ENCODE measurements at regions not wholly inside any gene's neighbourhood (a gene's known extent, or its start where the extent isn't known, plus 50 kb on each side); places are given as distances from the start of the nearest gene placed in this dataset.

DNA sequence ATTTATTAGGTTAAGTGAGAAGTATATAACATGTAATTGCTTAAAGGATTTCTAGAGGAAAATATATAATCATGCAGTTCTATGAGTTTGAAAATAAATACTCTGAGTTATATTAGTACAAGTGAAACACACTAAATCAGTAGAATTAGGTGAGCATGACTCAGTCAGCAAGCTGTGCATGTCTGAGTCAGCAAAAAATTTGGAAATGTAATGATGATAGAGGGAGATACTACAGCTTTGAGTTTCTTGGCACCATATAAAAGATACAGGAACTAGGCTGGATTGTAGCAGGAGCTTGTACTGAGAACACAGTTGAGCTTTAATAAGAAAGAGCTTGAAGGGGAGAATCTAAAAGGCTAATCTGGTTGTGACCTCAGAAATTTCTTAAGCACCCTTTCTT lies 1224.6 kb downstream of the CDH8 start:
- no peaks in the 10 kb centered on the region for H3K36me3 ChIP-seq
- H3K27me3 ChIP-seq, result no peaks in the 10 kb centered on the region
- H3K4me1 ChIP-seq, result no peaks in the 10 kb centered on the region
- peaks cover 0 to 4% of the 10 kb centered on the region in 2 donors for H3K9me3 ChIP-seq
- no peak for DNase-seq
- H3K27ac ChIP-seq, result no peak overlapping the region
- TF ChIP-seq POLR2AphosphoS5 (IDR thresholded peaks at IDR 0.05) (no peak), POLR2A (IDR thresholded peaks at IDR 0.05) (no peak), EP300 (IDR thresholded peaks at IDR 0.05; ENCODE audit: low read depth) (no peak)
- TF ChIP-seq, protein P1, sequence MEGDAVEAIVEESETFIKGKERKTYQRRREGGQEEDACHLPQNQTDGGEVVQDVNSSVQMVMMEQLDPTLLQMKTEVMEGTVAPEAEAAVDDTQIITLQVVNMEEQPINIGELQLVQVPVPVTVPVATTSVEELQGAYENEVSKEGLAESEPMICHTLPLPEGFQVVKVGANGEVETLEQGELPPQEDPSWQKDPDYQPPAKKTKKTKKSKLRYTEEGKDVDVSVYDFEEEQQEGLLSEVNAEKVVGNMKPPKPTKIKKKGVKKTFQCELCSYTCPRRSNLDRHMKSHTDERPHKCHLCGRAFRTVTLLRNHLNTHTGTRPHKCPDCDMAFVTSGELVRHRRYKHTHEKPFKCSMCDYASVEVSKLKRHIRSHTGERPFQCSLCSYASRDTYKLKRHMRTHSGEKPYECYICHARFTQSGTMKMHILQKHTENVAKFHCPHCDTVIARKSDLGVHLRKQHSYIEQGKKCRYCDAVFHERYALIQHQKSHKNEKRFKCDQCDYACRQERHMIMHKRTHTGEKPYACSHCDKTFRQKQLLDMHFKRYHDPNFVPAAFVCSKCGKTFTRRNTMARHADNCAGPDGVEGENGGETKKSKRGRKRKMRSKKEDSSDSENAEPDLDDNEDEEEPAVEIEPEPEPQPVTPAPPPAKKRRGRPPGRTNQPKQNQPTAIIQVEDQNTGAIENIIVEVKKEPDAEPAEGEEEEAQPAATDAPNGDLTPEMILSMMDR (IDR thresholded peaks at IDR 0.05), result no peak
- intact Hi-C loops (cut with DNase I; ENCODE audit: low total_unique reads) (no loop called here), in situ Hi-C loops (cut with MboI; ENCODE audit: low pct_ligation_motif_present in 1 of 4, low pct_unique_long_range_greater_than_20kb in 1 of 4, low sequenced_read_pairs in 3 of 4) (no loop called here)
- H3K4me3 ChIP-seq, result no peak overlapping the region

DNA sequence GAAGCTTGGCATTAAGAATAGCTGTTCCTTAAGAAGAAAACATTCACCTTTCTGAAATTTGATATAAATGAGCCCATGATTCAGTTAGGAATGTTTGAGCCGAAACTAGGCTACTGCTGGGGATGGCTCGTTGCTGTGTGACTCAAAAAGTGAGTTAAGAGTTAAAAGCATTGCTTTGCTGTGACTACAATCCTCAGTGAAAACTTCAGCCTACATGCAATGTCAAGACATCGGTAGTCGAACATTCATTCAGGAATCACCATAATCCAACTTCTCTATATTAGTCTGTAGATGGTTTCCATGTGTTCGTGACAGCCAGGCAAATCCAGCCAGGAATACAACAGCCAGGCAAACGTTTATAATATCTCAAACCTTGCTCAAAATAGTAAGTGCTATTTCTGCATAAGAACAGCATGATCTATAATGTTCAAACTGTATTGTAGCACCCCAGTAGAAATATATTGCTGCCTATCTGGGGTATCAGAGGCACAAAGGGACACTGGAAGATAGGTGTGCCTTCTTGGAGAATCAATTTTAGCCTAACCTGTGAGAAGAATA lies 1225.1 kb downstream of the CDH8 start:
- peaks cover 0 to 4% of the 10 kb centered on the region in 2 donors for H3K9me3 ChIP-seq
- H3K36me3 ChIP-seq, result no peaks in the 10 kb centered on the region
- intact Hi-C loops (cut with DNase I; ENCODE audit: low total_unique reads), result no loop called here
- DNase-seq, result no peak
- TF ChIP-seq EP300 (IDR thresholded peaks at IDR 0.05; ENCODE audit: low read depth) (no peak), POLR2A (IDR thresholded peaks at IDR 0.05) (no peak), POLR2AphosphoS5 (IDR thresholded peaks at IDR 0.05) (no peak)
- TF ChIP-seq, protein P1 (IDR thresholded peaks at IDR 0.05), result no peak
- WGBS, 2 donors (ENCODE audit: low coverage in 1 of 2), result 58% methylated on average over 5 to 6 of the region's 6 CpGs
- no peaks in the 10 kb centered on the region for H3K27me3 ChIP-seq
- no peak overlapping the region for H3K27ac ChIP-seq
- in situ Hi-C loops (cut with MboI; ENCODE audit: low pct_ligation_motif_present in 1 of 4, low pct_unique_long_range_greater_than_20kb in 1 of 4, low sequenced_read_pairs in 3 of 4), result no loop called here
- H3K4me3 ChIP-seq, result no peak overlapping the region
- H3K4me1 ChIP-seq, result no peaks in the 10 kb centered on the region

DNA sequence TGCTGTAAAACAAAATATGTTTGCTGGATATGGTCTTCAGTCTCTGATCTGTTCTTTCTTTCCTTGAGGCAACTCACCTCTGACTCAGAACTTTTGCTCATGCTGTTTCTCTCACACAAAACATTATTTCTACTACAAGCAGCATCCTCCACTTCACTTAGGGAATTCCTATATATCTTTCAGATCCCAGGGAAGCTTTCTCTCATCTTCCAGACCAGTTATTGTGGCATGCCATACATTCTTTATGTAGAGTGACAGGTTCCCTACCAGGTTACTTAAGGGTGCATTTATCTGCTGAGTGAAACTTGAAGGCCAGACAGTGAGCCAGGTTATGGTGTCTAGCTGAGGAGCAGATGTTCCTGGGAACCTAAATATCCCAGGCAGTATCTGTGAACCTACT lies 1226.0 kb downstream of the CDH8 start:
- H3K27me3 ChIP-seq, result no peaks in the 10 kb centered on the region

DNA sequence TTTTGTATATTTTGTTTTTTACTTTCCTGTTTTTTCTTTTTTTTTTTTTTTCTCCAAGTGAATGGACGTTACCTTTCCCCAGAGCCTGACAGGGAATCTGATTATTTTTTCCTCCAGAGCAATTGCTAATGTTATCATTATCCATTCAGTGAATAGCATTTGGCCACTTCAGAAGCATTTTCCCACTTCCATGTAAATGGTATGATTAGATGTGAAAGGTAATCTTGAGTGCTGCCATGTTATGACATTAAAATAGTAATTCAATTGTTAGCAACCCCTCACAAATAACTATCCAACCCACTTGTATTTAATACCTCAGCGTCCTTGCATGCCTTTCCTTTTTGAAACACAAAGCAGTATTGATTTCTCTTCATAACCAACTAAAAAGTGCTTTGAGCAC lies 1243.8 kb downstream of the CDH8 start:
- Histone ChIP-seq H3K27me3 (no peaks in the 10 kb centered on the region), H3K4me3 (no peak overlapping the region), H3K4me1 (no peaks in the 10 kb centered on the region), H3K9me3 (no peaks in the 10 kb centered on the region), H3K36me3 (no peaks in the 10 kb centered on the region), H3K27ac (no peak overlapping the region)
- TF ChIP-seq, protein P1 (IDR thresholded peaks at IDR 0.05), result no peak
- intact Hi-C loops (cut with DNase I; ENCODE audit: low total_unique reads) (no loop called here), in situ Hi-C loops (cut with MboI; ENCODE audit: low pct_ligation_motif_present in 1 of 4, low pct_unique_long_range_greater_than_20kb in 1 of 4, low sequenced_read_pairs in 3 of 4) (no loop called here)
- 67% methylated on average over 1 to 2 of the region's 2 CpGs for WGBS, 2 donors (ENCODE audit: low coverage in 1 of 2)
- DNase-seq, result no peak

More for the DNA sequence above, 1226.0 kb downstream of the CDH8 start:
- peaks cover 0 to 4% of the 10 kb centered on the region in 2 donors for H3K9me3 ChIP-seq
- intact Hi-C loops (cut with DNase I; ENCODE audit: low total_unique reads), result no loop called here
- DNase-seq, result no peak
- in situ Hi-C loops (cut with MboI; ENCODE audit: low pct_ligation_motif_present in 1 of 4, low pct_unique_long_range_greater_than_20kb in 1 of 4, low sequenced_read_pairs in 3 of 4), result no loop called here
- no peaks in the 10 kb centered on the region for H3K4me1 ChIP-seq
- no peak overlapping the region for H3K27ac ChIP-seq
- H3K4me3 ChIP-seq, result no peak overlapping the region
- TF ChIP-seq EP300 (IDR thresholded peaks at IDR 0.05; ENCODE audit: low read depth) (no peak), POLR2A (IDR thresholded peaks at IDR 0.05) (no peak), POLR2AphosphoS5 (IDR thresholded peaks at IDR 0.05) (no peak)
- TF ChIP-seq, protein P1 (IDR thresholded peaks at IDR 0.05), result no peak
- H3K36me3 ChIP-seq, result no peaks in the 10 kb centered on the region
